DMS79 (cell line): ENCODE measurements at regions not wholly inside any gene's neighbourhood (a gene's known extent, or its start where the extent isn't known, plus 50 kb on each side); places are given as distances from the start of the nearest gene placed in this dataset.

Source experiments
- DNase-seq: peaks from one replicate; lab custom pipeline; 2025; lab: John Stamatoyannopoulos, UW

GRCh38 chr14:61107869-61108493 is 126.9 kb downstream of the SLC38A6 start:
- DNase-seq: no peak

GRCh38 chr14:61106959-61107641 is 126.1 kb downstream of the SLC38A6 start:
- no peak for DNase-seq

DNA sequence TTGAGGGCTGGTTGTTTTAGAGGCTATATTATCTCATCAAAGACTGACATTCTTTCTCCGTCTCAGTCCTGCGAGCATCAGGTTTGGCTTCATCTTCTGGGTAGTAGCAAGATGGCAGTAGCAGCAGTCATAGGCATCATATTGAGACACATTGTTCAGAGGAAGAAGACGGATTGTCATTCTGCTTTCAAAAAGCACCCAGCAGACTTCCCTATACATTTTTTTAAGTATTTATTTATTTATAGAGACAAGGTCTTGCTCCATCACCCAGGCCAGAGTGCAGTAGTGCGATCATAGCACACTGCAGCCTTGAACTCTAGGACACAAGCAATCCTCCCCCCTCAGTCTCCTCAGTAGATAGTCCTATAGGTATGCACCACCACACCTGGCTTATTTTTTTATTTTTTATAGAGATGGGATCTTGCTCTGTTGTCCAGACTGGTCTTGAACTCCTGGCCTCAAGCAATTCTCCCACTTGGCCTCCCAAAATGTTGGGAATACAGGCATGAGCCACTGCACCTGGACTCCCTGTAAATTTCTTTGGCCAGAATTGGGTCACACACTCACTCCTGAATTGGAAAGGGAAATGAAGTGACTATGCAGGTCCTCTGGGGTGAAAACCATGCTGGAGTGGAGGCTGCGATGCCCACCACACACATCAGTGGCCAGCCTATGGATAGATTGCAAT is 125.4 kb downstream of the SLC38A6 start:
- DNase-seq: no peak

- DNase-seq: no peak
Observed at GRCh38 chr14:61104358-61104757, 123.3 kb downstream of the SLC38A6 start.

GRCh38 chr14:61103541-61104339 is 122.7 kb downstream of the SLC38A6 start:
- no peak for DNase-seq

GRCh38 chr14:61102549-61103466 is 121.8 kb downstream of the SLC38A6 start:
- DNase-seq: no peak
